HL-60 (cell line): ENCODE measurements at regions not wholly inside any gene's neighbourhood (a gene's known extent, or its start where the extent isn't known, plus 50 kb on each side); places are given as distances from the start of the nearest gene placed in this dataset.

Experiments used
- CTCF ChIP-seq: IDR thresholded peaks from one replicate; pipeline ENCODE4 v1.5.1; 2011; ENCODE audit warnings: low read length, control low read depth, inconsistent platforms; ENCODE audit not compliant: insufficient read depth
- GABPA ChIP-seq: IDR thresholded peaks from 2 replicates; pipeline ENCODE4 v1.6.1; 2012; ENCODE audit warnings: low read depth
- POLR2AphosphoS5 ChIP-seq: IDR thresholded peaks from 2 replicates; pipeline ENCODE4 v1.6.1; 2012; ENCODE audit warnings: low read depth

DNA sequence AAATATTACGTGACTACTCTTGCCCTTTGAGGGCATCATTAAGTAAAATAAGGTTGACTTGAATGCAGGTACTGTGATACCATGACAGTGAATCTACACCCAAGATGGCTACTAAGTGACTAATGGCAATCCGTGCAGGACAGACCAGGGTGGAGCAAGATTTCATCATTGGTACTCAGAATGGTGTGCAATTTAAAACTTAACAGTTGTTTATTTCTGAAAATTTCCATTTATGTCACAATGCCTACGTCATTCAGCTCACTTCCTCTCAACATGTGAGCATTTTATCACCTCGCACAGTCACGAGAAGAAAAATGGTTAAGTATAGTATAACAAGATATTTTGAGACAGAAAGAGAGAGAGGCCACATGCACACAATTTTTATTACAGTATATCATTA is 50.3 kb upstream of the MET start:
- no peak for TF ChIP-seq CTCF
- TF ChIP-seq POLR2AphosphoS5 = no peak
- no peak for TF ChIP-seq GABPA
